WTC11 (cell line): ENCODE measurements at regions not wholly inside any gene's neighbourhood (a gene's known extent, or its start where the extent isn't known, plus 50 kb on each side); places are given as distances from the start of the nearest gene placed in this dataset.

ENCODE experiments used
- ATAC-seq: fragments of 200-7000 bp; cut with Tn5 transposase; 2 replicates; pipeline ENCODE4 v1.10.0; 2021; ENCODE audit warnings: mild to moderate bottlenecking, moderate library complexity
- CTCF ChIA-PET: fragments of 300-600 bp; sonication (Branson Sonifier 250); formaldehyde crosslinking; loops from one replicate; lab custom pipeline; 2021; ENCODE audit warnings: antibody characterized with exemption; lab: Charles Lee
- POLR2A ChIA-PET: fragments of 350-600 bp; sonication (Branson Sonifier 250); formaldehyde crosslinking; loops from one replicate; lab custom pipeline; 2021; ENCODE audit warnings: antibody characterized with exemption; lab: Charles Lee
- DNase-seq: peaks from one replicate; pipeline ENCODE4 v3.0.0; 2021; ENCODE audit warnings: low spot score
- H3K27ac Mint-ChIP-seq: 2 replicates; pipeline ENCODE4 v1.8.0; 2021; ENCODE audit warnings: mixed read lengths
- H3K27me3 Mint-ChIP-seq: 2 replicates; pipeline ENCODE4 v1.8.0; 2021; ENCODE audit warnings: low read depth, mild to moderate bottlenecking, moderate library complexity, mixed read lengths
- H3K36me3 Mint-ChIP-seq: 2 replicates; pipeline ENCODE4 v1.8.0; 2021; ENCODE audit warnings: mixed read lengths
- H3K4me1 Mint-ChIP-seq: 2 replicates; pipeline ENCODE4 v1.8.0; 2022; ENCODE audit warnings: mixed read lengths
- H3K4me3 Mint-ChIP-seq: 2 replicates; pipeline ENCODE4 v1.8.0; 2021; ENCODE audit warnings: mild to moderate bottlenecking, moderate library complexity, mixed read lengths
- H3K9me3 Mint-ChIP-seq: 2 replicates; pipeline ENCODE4 v1.8.0; 2021; ENCODE audit warnings: mixed read lengths
- CREM ChIP-seq: sonication (generic); formaldehyde crosslinking; IDR thresholded peaks from 2 replicates; pipeline ENCODE4 v1.8.1; 2022; ENCODE audit warnings: mild to moderate bottlenecking, missing genetic modification reagents, moderate library complexity
- E2F1 ChIP-seq: sonication (generic); formaldehyde crosslinking; IDR thresholded peaks from 2 replicates; pipeline ENCODE4 v1.8.0; 2022; ENCODE audit warnings: mild to moderate bottlenecking, missing genetic modification reagents
- ESRRA ChIP-seq: sonication (generic); formaldehyde crosslinking; IDR thresholded peaks from 2 replicates; pipeline ENCODE4 v1.8.1; 2022; ENCODE audit warnings: mild to moderate bottlenecking, missing genetic modification reagents, borderline replicate concordance
- GABPB1 ChIP-seq: sonication (generic); formaldehyde crosslinking; IDR thresholded peaks from 2 replicates; pipeline ENCODE4 v1.8.1; 2023; ENCODE audit warnings: mild to moderate bottlenecking, missing genetic modification reagents
- IRF2 ChIP-seq: sonication (generic); formaldehyde crosslinking; IDR thresholded peaks from 2 replicates; pipeline ENCODE4 v1.8.0; 2022; ENCODE audit warnings: low read depth, missing genetic modification reagents, borderline replicate concordance
- JAZF1 ChIP-seq: fragments of 250-450 bp; sonication (Bioruptor Pico); IDR thresholded peaks from 2 replicates; pipeline ENCODE4 v1.9.0; 2021; ENCODE audit warnings: moderate library complexity, mild to moderate bottlenecking, inconsistent platforms
- ZBTB21 ChIP-seq: sonication (generic); formaldehyde crosslinking; IDR thresholded peaks from 2 replicates; pipeline ENCODE4 v1.8.1; 2023; ENCODE audit warnings: mild to moderate bottlenecking, missing genetic modification reagents, borderline replicate concordance
- ZNF263 ChIP-seq: sonication (generic); formaldehyde crosslinking; IDR thresholded peaks from 2 replicates; pipeline ENCODE4 v1.8.1; 2022; ENCODE audit warnings: low read depth, mild to moderate bottlenecking, moderate library complexity, missing genetic modification reagents
- ZNF512 ChIP-seq: sonication (generic); formaldehyde crosslinking; IDR thresholded peaks from 2 replicates; pipeline ENCODE4 v1.8.1; 2022; ENCODE audit warnings: missing genetic modification reagents, borderline replicate concordance
- ZSCAN18 ChIP-seq: fragments of 250-450 bp; sonication (Bioruptor Pico); IDR thresholded peaks from 2 replicates; pipeline ENCODE4 v2.1.2; 2022; ENCODE audit warnings: mild to moderate bottlenecking, moderate library complexity
- TF ChIP-seq, protein P1 (sequence below): sonication (generic); formaldehyde crosslinking; IDR thresholded peaks from 2 replicates; pipeline ENCODE4 v1.8.1; 2022; ENCODE audit warnings: low read depth, missing genetic modification reagents, borderline replicate concordance
- TF ChIP-seq, protein P2 (sequence below): sonication (generic); formaldehyde crosslinking; IDR thresholded peaks from 2 replicates; pipeline ENCODE4 v1.8.1; 2023; ENCODE audit warnings: mild to moderate bottlenecking, missing genetic modification reagents
- TF ChIP-seq, protein P3 (sequence below): sonication (generic); formaldehyde crosslinking; IDR thresholded peaks from 2 replicates; pipeline ENCODE4 v1.8.1; 2023; ENCODE audit warnings: mild to moderate bottlenecking, moderate library complexity, missing genetic modification reagents

DNA sequence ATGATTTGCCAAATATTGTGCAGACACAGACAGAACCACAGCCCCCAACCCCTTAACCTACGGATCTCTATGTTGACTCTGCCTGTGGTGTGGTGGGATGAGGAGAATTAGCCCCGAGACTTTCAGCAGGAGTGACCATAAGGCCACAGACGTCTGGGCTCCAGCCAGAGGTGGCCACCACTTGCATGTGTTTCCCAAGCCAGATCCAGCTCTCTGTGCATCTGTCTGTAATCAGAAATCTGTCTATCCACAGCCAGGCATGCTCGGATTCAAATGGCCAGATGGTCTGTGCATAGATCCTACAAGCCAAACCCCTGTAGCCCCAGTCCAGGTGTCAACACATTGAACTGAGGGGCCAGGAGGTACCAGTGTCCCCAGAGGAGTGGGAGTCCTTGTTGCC, 140.6 kb downstream of the SYF2 start:
- ChIA-PET CTCF (interaction anchor here (0.9 to 2.3 kb wide), 3 partner anchors 10 to 129 kb away, joined by 3 to 10 read pairs (median 4); no protein-coding TSS in a partner anchor), POLR2A (no interaction called here)
- ATAC-seq (no peak), DNase-seq (no peak)
- Mint-ChIP-seq H3K9me3 (peaks cover 14% of the 10 kb centered on the region), H3K4me1 (0 out of 2 replicates have a peak, but pooled peaks cover 3% of the 10 kb centered on the region), H3K4me3 (no peak overlapping the region), H3K36me3 (no peaks in the 10 kb centered on the region), H3K27me3 (no peaks in the 10 kb centered on the region; the same call in 1 of the 2 replicates), H3K27ac (no peak overlapping the region)
- TF ChIP-seq, protein P1, sequence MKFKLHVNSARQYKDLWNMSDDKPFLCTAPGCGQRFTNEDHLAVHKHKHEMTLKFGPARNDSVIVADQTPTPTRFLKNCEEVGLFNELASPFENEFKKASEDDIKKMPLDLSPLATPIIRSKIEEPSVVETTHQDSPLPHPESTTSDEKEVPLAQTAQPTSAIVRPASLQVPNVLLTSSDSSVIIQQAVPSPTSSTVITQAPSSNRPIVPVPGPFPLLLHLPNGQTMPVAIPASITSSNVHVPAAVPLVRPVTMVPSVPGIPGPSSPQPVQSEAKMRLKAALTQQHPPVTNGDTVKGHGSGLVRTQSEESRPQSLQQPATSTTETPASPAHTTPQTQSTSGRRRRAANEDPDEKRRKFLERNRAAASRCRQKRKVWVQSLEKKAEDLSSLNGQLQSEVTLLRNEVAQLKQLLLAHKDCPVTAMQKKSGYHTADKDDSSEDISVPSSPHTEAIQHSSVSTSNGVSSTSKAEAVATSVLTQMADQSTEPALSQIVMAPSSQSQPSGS = no peak
- no peak for TF ChIP-seq ZBTB21 (CRISPR knock-in tag)
- TF ChIP-seq, protein P2, sequence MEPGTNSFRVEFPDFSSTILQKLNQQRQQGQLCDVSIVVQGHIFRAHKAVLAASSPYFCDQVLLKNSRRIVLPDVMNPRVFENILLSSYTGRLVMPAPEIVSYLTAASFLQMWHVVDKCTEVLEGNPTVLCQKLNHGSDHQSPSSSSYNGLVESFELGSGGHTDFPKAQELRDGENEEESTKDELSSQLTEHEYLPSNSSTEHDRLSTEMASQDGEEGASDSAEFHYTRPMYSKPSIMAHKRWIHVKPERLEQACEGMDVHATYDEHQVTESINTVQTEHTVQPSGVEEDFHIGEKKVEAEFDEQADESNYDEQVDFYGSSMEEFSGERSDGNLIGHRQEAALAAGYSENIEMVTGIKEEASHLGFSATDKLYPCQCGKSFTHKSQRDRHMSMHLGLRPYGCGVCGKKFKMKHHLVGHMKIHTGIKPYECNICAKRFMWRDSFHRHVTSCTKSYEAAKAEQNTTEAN = no peak
- TF ChIP-seq ZNF263 (CRISPR knock-in tag) = no peak
- TF ChIP-seq E2F1 (CRISPR knock-in tag) = no peak
- TF ChIP-seq ESRRA = no peak
- no peak for TF ChIP-seq IRF2 (CRISPR knock-in tag)
- no peak for TF ChIP-seq ZSCAN18 (CRISPR knock-in tag)
- TF ChIP-seq JAZF1 = no peak
- TF ChIP-seq ZNF512 (CRISPR knock-in tag) = no peak

- 0 out of 2 replicates have a peak, but pooled peaks cover 3% of the 10 kb centered on the region for H3K4me1 Mint-ChIP-seq
- CTCF ChIA-PET = interaction anchor here (0.9 to 2.3 kb wide), 3 partner anchors 11 to 129 kb away, joined by 3 to 10 read pairs (median 4); no protein-coding TSS in a partner anchor
- no peak for DNase-seq
- no peak overlapping the region for H3K27ac Mint-ChIP-seq
- no peaks in the 10 kb centered on the region; the same call in 1 of the 2 replicates for H3K27me3 Mint-ChIP-seq
- no peak for ATAC-seq
- H3K9me3 Mint-ChIP-seq = peaks cover 6% of the 10 kb centered on the region
- POLR2A ChIA-PET = no interaction called here
- H3K4me3 Mint-ChIP-seq = no peak overlapping the region
- TF ChIP-seq CREM (CRISPR knock-in tag) = no peak
- TF ChIP-seq ESRRA = no peak
- TF ChIP-seq ZSCAN18 (CRISPR knock-in tag) = no peak
- TF ChIP-seq, protein P3, sequence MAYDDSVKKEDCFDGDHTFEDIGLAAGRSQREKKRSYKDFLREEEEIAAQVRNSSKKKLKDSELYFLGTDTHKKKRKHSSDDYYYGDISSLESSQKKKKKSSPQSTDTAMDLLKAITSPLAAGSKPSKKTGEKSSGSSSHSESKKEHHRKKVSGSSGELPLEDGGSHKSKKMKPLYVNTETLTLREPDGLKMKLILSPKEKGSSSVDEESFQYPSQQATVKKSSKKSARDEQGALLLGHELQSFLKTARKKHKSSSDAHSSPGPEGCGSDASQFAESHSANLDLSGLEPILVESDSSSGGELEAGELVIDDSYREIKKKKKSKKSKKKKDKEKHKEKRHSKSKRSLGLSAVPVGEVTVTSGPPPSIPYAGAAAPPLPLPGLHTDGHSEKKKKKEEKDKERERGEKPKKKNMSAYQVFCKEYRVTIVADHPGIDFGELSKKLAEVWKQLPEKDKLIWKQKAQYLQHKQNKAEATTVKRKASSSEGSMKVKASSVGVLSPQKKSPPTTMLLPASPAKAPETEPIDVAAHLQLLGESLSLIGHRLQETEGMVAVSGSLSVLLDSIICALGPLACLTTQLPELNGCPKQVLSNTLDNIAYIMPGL = no peak
- peak; percentile 55; the same call in 1 of the 2 replicates for TF ChIP-seq GABPB1 (CRISPR knock-in tag)
- H3K36me3 Mint-ChIP-seq = no peaks in the 10 kb centered on the region
These were observed 141.4 kb downstream of the SYF2 start for GRCh38 chr1:25090707-25091422.
